ENCODE measurements at regions not wholly inside any gene's neighbourhood (a gene's known extent, or its start where the extent isn't known, plus 50 kb on each side); places are given as distances from the start of the nearest gene placed in this dataset.

GRCh38 chr4:114334884-114335330 lies 263.7 kb upstream of the UGT8 start:
- TF ChIP-seq POLR2A (IDR thresholded peaks at IDR 0.05), result no peak
- no peak for TF ChIP-seq CTCF (IDR thresholded peaks at IDR 0.05)

All from body of pancreas (tissue), 4 donors.